NB4 (cell line): ENCODE measurements at regions not wholly inside any gene's neighbourhood (a gene's known extent, or its start where the extent isn't known, plus 50 kb on each side); places are given as distances from the start of the nearest gene placed in this dataset.

Experiments used
- DNase-seq: peaks from one replicate; pipeline ENCODE4 v3.0.0; 2010; ENCODE audit warnings: low read depth
- H3K4me3 ChIP-seq: one replicate; pipeline ENCODE4 v1.5.1; 2011; ENCODE audit warnings: mild to moderate bottlenecking, low read depth, low read length, moderate library complexity
- CTCF ChIP-seq: IDR thresholded peaks from one replicate; pipeline ENCODE4 v1.5.1; 2012; ENCODE audit warnings: low read depth, low read length
- MYC ChIP-seq: IDR thresholded peaks from 2 replicates; pipeline ENCODE4 v1.6.1; 2011; ENCODE audit warnings: low read depth, low read length
- POLR2A ChIP-seq: IDR thresholded peaks from 2 replicates; pipeline ENCODE4 v1.6.1; 2011; ENCODE audit warnings: mild to moderate bottlenecking; ENCODE audit not compliant: insufficient read length; ENCODE audit errors: extremely low read depth
- TF ChIP-seq, protein P1 (sequence below): IDR thresholded peaks from 2 replicates; pipeline ENCODE4 v1.6.1; 2011; ENCODE audit warnings: low read depth, low read length

DNA sequence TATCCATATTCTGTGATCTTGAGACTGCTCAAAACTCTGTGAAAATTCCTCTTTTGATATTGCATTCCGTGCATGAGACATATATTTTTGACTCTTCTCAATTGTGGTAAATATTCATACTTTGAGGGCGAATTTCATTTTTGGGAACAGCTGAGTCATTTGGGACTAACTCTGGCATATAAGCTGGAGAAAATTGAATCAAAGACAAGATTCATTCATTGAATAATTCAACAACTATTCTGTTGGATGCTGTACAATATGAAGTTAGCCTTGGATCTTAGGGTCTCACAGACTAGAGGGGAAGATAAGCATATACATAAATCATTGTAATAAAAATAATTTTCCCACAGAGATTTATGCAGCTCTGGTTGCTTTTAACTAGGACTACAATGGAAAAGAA is 183.2 kb upstream of the NEBL start:
- DNase-seq = no peak
- H3K4me3 ChIP-seq = no peak overlapping the region
- TF ChIP-seq MYC (no peak), POLR2A (no peak), CTCF (no peak)
- TF ChIP-seq, protein P1, sequence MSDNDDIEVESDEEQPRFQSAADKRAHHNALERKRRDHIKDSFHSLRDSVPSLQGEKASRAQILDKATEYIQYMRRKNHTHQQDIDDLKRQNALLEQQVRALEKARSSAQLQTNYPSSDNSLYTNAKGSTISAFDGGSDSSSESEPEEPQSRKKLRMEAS = no peak

DNA sequence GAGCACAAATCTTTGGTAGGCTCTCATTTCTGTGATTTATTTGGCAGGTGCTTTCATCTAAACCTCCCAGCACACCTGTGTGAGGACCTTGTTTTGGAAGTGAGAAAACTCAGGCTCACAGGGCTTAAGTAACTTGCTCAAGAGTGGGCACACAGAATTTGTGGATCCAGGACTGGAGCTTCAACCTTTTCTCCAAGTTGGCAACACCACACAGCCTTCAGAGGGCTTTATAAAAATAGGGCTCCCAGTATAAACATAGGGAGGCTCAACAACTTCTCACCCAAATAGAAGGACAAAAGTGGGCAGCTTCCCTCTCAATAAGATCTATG is 182.2 kb upstream of the NEBL start:
- no peak for DNase-seq
- TF ChIP-seq POLR2A = no peak
- TF ChIP-seq MYC = no peak
- TF ChIP-seq, protein P1 = no peak
- no peak for TF ChIP-seq CTCF
- H3K4me3 ChIP-seq = no peak overlapping the region

DNA sequence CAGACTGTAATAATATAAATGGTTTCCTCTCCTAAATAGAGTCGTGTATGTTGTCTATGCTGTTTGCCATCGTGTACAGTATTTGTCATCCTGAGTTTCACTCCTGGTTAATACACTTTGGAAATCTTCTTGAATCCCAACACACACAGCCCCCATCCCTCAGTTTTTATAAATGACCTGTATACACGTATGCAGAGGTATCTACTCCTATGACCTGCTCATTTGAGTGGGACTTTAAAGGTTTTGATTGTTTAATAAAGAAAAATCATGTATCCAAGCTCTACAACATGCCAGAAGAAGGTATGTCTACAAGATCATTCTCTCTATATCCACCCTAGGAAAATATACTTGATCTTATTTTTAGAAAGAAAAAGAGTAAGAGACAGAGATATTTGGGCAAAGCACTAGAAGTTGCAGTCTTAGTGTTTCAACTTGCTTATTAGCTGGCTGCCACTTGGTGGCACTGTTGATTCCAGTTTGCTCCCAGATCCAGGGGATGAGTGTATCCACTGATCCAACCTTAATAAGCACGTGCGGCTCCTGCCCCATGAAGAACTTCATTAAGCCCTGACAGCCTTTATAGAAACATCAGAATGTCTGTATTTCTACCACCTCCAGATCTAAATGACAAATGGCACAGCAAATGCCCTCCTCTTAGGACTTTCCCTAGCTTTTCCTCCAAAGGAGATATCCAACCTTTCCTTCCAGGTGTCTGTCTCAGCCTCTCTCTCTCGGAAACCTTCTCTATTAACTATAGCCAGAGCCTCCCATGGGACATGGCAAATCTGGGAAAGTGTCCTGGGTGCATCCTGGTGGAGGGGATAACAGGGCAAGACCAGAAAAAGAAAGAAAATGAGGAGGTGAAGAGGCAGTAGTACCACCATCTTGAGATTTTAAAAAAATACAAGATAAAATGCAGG is 181.6 kb upstream of the NEBL start:
- peak; percentile 52 for DNase-seq
- no peak overlapping the region for H3K4me3 ChIP-seq
- TF ChIP-seq CTCF (peak; percentile 61), MYC (no peak), POLR2A (no peak)
- TF ChIP-seq, protein P1 = peak; percentile 61; the same call in 1 of the 2 replicates

GRCh38 chr10:21077681-21078080 is 180.6 kb upstream of the NEBL start:
- TF ChIP-seq, protein P1 = no peak
- TF ChIP-seq MYC = no peak
- no peak for TF ChIP-seq CTCF
- no peak for TF ChIP-seq POLR2A
- DNase-seq = no peak
- no peak overlapping the region for H3K4me3 ChIP-seq

- no peak for DNase-seq
- TF ChIP-seq POLR2A = no peak
- TF ChIP-seq, protein P1 = no peak
- TF ChIP-seq MYC = no peak
- no peak for TF ChIP-seq CTCF
- no peak overlapping the region for H3K4me3 ChIP-seq
Observed at GRCh38 chr10:21076381-21076780, 179.3 kb upstream of the NEBL start.

GRCh38 chr10:21075880-21076279 is 178.8 kb upstream of the NEBL start:
- TF ChIP-seq MYC = no peak
- no peak for TF ChIP-seq POLR2A
- no peak for TF ChIP-seq CTCF
- TF ChIP-seq, protein P1 = no peak
- H3K4me3 ChIP-seq = no peak overlapping the region
- no peak for DNase-seq
